NCI-H526 (cell line): ENCODE measurements at regions not wholly inside any gene's neighbourhood (a gene's known extent, or its start where the extent isn't known, plus 50 kb on each side); places are given as distances from the start of the nearest gene placed in this dataset.
A peak's percentile ranks its signal among the peaks of the same experiment; 100 is the strongest.

Source experiments
- DNase-seq, 2 experiments: peaks; one replicate each; lab custom pipeline; 2025; lab: John Stamatoyannopoulos, UW

DNA sequence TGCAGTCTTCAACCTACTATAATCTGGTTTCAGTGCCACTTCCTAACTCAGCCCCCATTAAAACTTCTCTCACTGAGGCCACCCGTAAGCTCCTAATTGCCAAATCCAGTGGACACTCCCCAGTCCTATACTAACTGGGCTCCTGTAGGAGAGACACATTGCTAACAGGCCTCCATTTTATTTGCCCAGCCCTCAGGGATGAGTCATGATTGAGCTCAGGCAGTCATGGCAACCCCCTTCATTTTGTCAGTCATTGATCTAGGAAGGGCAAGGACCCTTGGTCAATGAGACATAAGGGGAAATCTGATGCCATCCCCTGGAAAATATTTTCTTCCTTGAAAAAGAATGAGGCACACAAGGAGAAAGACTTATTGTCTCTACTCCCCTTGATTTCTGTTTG lies 70.1 kb upstream of the HIF1A start:
- no peak for DNase-seq

DNA sequence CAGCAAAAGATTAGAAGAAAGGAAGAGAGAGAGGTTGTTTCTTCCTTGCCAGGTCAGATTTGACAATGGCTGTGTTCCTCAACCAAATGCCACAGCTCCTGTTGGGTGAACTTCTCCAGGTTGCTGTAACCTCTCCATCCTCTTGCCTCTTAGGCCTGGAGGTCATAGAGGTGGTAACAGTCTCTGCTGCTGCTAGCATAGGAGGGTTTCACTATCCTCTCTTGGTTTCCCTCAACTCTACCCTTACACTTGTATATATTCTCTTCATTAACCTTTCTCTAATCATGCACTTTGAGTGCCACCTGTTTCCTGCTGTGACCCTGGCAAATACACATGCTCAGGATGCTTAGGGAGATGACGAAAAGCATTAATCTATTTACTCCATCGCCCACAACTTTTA lies 67.7 kb upstream of the HIF1A start:
- no peak for DNase-seq

DNA sequence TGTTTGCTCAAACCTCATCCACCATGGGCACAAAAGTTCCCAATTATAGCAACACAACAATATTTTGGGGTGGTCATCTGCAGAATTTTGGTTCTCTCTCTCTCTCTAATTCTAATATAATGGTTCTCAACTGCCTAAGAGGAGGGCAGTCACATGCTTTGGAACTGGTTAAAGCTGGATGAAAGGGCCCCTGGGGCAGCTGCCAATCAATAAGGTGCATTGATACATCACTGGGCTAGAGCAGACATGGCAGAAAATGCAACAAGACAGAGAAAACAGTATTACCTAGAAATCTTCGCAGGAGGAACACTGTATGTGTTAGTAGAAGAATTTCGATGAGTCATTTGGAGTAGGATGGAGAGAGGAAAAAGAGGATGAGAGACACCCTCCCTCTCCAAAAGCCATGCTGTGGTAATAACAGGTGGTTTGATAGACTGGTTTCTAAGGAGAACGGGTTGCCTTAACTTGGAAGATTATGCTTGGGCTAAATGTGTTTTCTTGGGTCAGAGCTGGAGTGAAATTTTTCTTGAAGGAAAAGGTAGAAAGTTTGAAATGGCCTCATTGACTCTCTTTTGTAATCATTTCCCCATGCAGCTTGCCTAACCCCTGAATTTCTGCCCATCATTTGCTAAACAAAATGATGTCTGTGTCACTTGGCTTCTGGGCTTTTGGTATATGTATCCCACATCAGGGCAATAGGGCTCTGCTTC lies 67.1 kb upstream of the HIF1A start:
- no peak for DNase-seq

DNA sequence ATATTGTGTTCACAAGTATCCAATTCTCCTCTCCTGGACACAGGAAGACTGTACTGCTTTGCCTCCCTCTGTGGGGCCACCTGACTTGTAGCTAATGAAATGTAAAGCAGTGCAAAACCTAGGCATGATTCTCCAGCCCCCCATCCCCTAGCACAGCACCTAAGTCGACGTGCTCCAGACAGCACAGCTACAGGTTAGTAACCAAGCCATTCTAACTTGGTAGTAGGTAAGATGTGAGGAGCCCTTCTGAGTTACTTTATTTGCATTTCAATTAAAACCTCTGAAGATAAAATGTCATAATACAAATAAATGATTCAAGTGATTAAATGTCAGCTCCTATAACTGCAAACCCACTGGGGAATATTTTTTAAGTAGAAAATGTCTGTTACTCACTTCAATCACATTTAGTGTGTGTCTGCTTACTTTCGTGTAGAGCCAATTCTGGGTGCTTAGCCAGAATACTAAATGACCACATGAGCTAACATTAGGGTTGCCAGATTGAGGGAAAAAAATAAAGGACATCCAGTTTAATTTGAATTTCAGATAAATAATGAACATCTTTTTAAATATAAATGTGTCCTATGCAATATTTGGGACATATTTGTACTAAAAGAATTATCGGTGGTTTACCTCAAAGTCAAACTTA lies 64.8 kb upstream of the HIF1A start:
- DNase-seq: peak; percentile 28 to 37

DNA sequence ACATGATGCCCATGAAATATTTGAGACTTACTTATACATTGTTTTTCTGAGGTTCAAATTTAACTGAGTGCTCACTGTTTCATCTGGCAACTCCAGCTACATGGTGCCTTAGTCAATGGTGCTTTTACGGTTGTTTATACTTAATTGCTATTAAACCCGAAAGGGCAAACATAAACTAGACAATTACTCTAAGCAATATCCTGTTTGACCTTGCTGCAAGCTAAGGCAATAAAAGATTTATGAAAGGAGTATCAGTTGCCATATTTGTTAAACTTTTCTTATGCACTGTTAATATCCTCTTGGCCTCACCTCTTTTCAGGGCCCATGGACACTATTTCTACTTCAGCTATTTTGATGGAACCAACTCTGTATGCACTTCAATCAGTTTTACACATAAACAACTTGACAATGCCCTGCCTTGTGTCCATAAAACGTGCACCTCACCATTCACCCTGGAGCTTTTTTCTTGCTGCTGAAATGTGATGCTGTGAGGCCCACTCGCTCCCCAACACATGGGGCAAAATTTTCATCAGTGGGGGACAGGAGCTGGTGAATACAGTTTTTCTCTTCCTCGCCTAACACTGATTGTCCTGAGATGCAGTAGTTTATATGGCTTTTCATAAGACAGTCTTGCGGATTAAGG lies 64.1 kb upstream of the HIF1A start:
- no peak for DNase-seq

DNA sequence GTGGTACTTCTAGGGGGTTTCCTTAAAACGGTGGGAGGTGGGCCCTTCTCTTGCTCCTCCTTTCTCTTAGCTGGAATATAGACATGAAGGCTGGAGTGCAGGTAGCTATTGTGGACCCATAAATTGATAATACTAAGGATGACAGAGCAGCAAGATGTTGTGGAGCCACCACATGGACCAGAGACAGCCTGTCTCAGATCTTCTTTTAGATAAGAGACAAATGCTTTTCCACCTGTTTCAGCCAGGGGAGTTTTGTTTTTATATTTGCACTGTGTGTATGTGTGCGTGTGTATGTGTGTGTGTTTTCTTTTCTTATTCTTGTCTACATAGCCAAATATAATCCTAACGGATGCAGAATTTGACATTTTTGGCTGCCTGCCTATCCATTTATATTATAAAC lies 62.9 kb upstream of the HIF1A start:
- DNase-seq: peak; percentile 27 to 34

DNA sequence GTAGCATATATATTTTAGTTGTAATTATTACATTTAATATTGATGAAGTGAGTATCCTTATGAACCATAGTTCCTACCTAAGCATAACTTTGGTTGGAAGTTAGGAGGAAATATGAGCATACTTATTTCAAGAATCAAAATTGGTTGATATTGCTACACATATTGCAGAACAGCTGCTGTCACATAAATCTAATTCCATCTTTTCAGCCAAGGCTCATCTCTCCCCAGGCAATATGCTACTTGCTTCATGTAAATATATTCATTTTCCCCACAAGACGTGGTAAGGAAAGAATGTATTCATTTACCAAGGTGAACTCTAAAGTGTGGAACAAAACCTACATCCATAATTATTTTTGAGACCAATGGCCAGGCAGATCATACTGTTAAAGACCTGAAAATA lies 62.5 kb upstream of the HIF1A start:
- DNase-seq: no peak

DNA sequence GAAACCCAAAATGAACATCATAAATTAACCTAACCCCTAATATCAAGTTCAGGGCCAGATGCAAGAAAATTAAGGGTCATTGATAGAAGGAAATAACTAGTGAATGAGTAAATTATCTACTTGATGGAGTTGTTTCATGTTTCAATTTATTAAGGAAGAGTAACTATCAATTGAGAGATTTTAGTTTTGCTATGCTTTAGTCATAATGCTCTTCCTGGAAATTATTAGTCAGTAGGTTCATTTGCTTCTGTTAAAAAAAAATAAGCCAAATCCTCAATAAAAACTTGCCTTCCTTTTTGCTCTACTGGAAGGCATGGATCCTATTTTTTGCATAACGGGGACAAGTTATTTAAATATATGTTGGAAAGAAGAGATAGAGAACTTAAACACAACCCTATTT lies 59.0 kb upstream of the HIF1A start:
- DNase-seq: no peak

DNA sequence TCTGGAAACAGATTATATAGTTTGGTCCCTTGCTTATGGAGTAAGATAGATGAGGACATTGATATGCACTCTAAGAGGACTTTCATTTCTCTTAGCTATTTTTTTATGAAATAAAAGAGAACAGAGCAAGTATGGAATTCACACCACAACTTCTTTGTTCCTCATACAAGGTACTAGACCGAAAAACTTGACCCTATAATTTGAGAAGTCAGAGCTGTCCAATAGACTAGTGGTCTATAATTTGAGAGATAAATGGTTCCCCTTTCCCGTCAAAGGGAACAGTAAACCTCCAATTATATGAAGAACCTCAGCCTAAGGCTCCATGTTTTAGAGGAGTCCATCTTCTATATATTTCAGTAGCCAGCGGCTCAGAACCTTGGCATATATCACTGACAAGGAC lies 58.5 kb upstream of the HIF1A start:
- no peak for DNase-seq

DNA sequence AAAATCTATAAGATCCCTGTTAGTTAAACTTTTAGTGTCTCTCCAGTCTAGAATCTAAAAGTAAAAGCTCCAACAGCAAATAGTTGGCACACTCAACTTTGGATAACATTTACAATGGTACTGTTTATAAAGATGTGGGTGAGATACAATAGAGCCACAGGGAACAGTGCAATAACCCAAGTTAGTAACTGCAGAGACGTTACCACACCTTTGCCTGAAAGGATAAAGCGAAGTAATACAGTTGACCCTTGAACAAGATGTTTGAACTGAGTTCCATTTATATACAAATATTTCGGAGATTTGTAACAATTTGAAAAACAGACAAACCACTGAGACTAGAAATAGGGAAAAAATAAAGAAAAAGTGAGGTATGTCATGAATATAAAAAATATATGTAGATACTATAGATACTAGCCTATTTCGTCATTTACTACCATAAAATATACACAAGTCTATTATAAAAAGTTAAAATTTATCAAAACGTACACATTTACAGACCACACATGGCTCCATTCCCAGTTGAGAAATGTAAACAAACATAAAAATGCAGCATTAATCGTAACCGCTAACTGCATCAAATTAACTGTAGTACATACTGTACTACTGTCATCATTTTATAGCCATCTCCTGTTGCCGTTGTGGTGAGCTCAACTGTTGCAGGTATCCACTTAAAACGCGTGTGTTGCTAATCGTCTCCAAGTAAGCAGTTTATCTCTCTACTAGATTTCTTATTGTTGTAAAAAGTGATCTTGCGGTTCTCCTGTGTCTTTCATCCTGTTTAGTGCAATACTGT lies 56.5 kb upstream of the HIF1A start:
- DNase-seq: no peak

DNA sequence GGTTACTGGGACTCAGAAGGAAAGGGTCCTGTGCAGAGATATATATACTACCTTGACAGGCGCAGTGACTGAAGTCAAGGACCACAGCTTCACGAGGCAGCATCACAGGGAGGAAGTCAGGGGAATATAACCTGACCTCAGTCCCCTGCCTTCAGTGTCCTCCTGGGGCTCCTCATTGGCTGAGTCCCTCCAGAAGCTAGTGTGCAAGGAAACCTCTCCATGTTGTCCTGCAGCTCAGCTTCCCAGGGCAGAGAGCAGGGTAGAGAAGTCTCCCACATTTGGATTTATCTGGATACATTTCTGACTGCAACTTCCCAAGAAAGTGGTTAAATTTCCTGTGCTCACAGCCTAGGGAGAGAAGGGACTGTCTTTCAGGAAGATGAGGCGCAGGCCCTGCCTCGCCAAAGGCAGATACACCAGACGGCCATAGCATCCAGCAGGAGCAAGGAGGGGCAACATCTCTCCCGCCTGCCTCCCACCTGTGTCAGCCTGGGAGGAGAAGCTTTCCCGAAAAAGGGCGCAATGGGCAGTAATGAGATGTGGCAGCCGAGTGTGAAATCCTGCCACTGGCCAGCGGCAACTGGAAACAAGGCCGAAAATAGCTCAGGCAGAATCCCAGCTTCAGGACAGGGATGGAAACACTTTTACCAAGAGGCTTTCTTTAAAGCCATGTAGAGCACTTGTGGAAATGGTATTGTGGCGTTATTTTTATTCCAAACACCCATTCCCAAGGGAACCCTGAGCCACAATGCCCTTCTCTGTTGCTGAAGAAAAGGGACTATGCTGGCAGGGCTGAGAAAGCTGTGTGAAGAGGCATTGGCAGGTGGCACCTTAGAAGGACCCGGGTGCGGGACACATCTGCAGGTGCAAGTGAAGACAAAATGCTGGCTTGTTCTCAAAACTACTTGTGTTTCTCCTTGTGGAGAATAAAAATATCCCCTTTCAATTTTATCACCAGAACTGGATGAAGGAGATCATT lies 54.9 kb upstream of the HIF1A start:
- peak in 1 of 2 experiments; percentile 23 for DNase-seq

DNA sequence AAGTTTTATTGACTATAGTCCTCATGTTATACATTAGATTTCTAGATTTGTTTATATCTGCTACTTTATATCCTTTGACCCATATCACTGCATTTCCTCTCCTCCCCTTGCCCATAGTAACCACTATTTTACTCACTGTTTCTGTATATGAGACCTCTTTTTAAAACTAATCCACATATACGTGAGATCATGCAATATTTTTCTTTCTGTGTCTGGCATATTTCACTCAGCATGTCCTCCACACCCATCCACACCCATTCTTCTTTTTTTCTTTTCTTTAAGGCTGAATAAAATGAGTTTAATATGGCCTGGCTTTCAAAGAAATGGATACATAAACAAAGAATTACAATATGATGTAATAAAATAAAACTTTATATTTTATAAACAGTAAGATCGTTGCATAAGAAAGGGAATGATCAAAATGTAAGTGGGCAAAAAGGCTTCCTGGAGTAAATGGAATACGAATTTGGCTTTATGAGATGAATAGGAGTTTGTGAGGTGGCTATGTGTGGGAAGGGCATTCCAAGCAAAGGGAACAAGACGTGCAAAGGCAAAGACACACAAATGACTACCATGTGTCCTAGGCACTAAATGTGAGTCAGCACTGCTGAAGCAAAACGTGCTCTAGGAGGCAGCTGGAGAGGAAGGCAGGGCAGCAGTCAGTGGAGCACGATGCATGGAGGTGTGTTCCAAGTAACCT lies 53.2 kb upstream of the HIF1A start:
- no peak for DNase-seq

DNA sequence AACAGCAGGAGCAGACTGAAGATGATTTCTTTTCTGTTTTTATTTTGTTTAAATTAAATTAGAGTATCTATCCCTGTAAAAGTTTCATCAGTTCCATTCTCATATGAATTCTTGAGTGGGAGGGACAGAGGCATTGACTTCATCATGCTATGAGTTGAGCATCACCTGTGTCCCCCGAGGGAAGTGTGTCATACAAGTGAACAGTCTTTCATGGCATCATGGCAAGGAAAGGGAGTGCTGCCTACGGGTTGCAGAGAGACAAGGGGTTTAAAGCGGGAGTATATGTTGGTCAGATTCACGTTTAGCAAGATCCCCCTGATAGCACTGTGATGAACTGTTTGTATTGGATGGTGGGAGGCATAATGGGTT lies 52.7 kb upstream of the HIF1A start:
- no peak for DNase-seq

DNA sequence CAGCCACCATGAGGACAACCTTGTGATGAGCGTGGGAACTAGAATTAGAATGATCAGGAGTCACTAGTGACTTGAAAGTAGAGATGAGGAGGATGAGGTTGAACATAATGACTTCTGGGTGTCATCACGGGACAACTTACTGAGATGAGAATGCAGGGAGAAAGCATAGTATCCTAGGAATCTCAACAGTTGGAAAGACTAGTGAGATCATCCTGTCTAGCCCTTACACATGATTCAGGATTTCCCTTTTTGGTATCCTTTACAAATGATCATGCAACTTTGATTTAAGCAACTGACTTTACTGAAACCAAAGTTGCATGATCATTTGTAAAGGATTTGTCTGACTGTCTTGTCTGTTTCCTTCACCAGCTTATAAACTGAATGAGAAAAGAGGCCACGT lies 51.8 kb upstream of the HIF1A start:
- no peak for DNase-seq

DNA sequence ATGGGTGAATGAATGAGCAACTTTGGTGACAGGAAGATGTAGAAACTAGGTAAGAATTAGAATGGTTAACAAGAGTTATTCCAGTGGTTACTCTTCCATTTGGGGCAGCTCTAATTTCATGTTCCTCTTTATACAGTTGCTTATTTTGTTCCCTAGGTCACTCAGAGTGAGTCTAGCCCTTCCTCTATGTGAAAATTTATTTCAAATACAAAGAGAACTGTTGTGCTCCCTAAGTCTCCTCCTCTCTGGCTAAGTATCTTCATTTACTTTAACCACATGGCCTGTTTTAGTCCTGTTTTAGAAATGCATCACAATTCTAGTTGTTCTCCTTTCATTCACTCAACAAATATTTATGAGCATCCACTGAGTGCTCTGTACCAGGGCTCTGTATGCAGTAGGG lies 51.1 kb upstream of the HIF1A start:
- no peak for DNase-seq

DNA sequence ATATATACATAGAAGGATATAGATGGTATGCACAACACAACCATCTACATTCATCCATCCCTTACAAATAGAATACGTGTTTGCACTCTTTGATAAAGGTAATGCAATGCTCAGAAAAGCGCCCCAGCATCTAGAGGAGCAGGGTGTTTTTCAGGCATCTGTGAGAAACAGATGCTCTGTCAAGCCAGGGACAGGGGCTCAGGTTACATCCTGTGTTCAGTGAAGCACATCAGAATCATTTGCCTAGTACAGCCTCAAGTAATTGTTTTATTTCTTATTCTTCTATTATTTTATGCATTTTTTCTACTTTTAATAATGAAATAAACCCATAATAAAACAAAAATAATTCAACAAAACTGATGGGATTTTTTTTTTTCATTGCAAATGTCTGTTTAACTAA lies 50.5 kb upstream of the HIF1A start:
- peak; percentile 75 to 79 for DNase-seq

DNA sequence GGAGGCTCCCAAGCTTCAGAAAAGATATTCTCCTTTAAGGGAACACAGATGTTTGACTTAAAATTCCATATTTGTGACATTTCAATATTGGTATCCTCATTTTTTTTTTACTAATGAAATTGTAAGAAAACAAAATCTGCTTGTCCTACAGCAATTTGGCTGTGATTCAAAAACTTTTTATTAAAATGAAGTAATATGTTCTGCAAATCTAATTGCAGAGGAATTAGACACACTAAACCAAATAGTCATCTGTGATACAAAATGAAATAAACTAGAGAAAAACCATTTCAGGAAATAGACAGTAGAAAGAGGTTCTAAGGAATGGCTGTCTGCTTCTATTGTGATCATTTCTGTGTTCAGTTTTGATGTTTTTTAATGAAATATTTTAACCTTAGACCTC lies 50.1 kb upstream of the HIF1A start:
- DNase-seq: no peak
